Stimulated activated naive B cell treated with anti-CD40 and anti-IgM and Interleukin-4, amounts not matched to agents 10 μg/mL and 1 μg/mL and 100 μg/mL, for 72 hours (primary cell): ENCODE measurements at regions not wholly inside any gene's neighbourhood (a gene's known extent, or its start where the extent isn't known, plus 50 kb on each side); places are given as distances from the start of the nearest gene placed in this dataset.

ENCODE experiments used
- ATAC-seq, 2 donors: fragments of 150-1000 bp; cut with Tn5 transposase; replicated peaks; 2 replicates each; pipeline ENCODE4 v1.10.0; 2021; ENCODE audit warnings: moderate library complexity in 1 of 2
- DNase-seq: peaks from one replicate; pipeline ENCODE4 v3.0.0; 2021
- H3K27ac Mint-ChIP-seq: one replicate; pipeline ENCODE4 v1.8.0; 2022; ENCODE audit warnings: mild to moderate bottlenecking, mixed read lengths
- H3K27me3 Mint-ChIP-seq, 2 donors: one replicate each; pipeline ENCODE4 v1.8.0; 2022; ENCODE audit warnings: mixed read lengths in 2 of 2
- H3K36me3 Mint-ChIP-seq, 2 donors: one replicate each; pipeline ENCODE4 v1.8.0; 2022; ENCODE audit warnings: mixed read lengths in 2 of 2, mild to moderate bottlenecking in 1 of 2
- H3K4me1 Mint-ChIP-seq, 2 donors: one replicate each; pipeline ENCODE4 v1.8.0; 2022; ENCODE audit warnings: mixed read lengths in 2 of 2, mild to moderate bottlenecking in 1 of 2
- H3K4me3 Mint-ChIP-seq, 2 donors: one replicate each; pipeline ENCODE4 v1.8.0; 2022; ENCODE audit warnings: mild to moderate bottlenecking in 2 of 2, mixed read lengths in 2 of 2, moderate library complexity in 1 of 2
- H3K9me3 Mint-ChIP-seq, 2 donors: one replicate each; pipeline ENCODE4 v1.8.0; 2022; ENCODE audit warnings: mixed read lengths in 2 of 2, mild to moderate bottlenecking in 1 of 2

DNA sequence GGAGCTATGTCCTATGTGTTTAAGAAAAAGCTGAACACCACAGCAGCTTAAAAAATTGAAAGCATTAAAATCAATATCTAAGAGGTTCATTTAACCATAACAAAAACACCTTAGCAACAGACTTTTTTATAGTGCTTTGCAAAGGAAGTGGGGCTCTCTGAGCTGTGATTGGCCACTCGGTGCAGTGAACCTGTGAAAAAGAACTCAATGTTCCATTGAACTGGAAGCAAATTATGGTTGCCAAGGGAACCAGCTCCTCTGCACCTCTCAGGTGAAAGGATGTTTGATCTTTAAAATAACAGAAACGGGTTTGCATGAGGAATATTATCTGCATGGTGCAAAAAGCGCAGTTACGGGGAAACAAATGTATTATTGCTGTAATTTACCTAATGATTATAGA, 149.4 kb downstream of the SNAPC1 start:
- Mint-ChIP-seq H3K4me1 (peaks cover 11 to 17% of the 10 kb centered on the region in 2 donors), H3K4me3 (no peak overlapping the region), H3K27me3 (peaks cover 5 to 11% of the 10 kb centered on the region in 2 donors), H3K27ac (no peak overlapping the region), H3K9me3 (no peaks in the 10 kb centered on the region), H3K36me3 (no peaks in the 10 kb centered on the region)
- no peak for DNase-seq
- ATAC-seq, result peak in 1 of 2 donors; percentile 25

DNA sequence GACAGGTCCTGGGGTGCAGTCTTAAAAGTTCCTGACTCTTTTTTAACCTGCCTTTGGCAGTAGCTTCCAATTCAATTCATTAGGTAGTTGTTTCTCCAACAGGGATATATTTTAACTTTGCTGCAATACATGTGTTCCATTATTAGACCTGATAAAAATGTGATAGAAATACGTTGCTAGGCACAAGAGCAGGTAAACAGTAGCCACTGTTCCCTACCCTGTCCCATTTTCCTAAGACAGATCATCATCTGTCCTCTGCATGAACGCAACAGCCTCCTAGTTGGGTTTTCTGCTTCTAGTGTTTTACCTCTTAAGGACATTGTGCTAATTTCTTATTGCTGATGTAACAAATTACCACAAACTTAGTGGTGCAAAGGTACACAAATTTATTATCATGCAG, 156.8 kb downstream of the SNAPC1 start:
- ATAC-seq, result no peak
- no peak for DNase-seq
- Mint-ChIP-seq H3K4me3 (no peak overlapping the region), H3K4me1 (peaks cover 0 to 2% of the 10 kb centered on the region in 2 donors), H3K36me3 (peaks cover 0 to 1% of the 10 kb centered on the region in 2 donors), H3K27ac (no peak overlapping the region), H3K9me3 (no peaks in the 10 kb centered on the region), H3K27me3 (peaks cover 20 to 32% of the 10 kb centered on the region in 2 donors)

DNA sequence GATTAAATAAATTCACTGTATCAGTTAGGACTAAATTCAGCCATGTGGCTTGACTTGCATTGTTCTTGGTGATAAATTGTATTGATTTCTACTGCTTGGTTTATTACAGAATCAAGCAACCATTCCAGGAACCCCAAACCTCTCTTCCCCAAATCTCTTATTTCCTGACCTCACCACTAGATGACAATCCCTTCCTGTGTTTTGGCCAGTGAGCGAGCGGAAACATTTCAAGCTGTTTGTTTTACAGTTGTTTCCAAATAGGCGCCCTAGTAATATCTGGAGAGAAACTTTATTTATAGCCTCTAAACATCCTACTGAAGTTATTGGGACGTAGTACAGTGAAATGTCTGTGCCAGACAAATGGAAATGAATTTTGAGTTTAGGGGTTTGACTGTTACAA, 161.1 kb downstream of the SNAPC1 start:
- no peak for ATAC-seq
- Mint-ChIP-seq H3K4me3 (no peak overlapping the region), H3K4me1 (peaks cover 4 to 5% of the 10 kb centered on the region in 2 donors), H3K27ac (no peak overlapping the region), H3K27me3 (peaks cover 14 to 20% of the 10 kb centered on the region in 2 donors), H3K36me3 (no peaks in the 10 kb centered on the region), H3K9me3 (no peaks in the 10 kb centered on the region)
- no peak for DNase-seq

DNA sequence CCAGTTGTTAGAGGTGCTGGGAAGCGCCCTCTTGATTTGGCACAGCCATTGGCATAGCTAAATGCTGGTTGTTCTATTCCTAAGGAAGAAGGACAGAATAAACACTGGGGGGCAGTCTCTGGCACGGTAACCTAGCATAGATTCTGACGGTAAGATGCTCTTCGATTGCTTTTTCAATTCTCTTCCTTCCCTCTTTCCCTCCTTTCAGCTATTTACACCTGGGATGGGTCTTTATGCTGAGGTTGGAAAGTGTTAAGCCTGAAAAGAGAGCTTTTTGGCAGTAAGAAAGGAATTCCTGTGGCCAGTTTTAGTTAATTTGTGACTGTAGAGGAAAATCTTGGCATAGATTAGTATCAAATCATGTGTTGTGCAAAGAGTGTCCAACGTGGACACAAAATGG, 162.8 kb downstream of the SNAPC1 start:
- no peaks in the 10 kb centered on the region for H3K9me3 Mint-ChIP-seq
- ATAC-seq, result peak; percentile 65 to 75
- H3K4me1 Mint-ChIP-seq, result peaks cover 4 to 5% of the 10 kb centered on the region in 2 donors
- no peak overlapping the region for H3K4me3 Mint-ChIP-seq
- no peak overlapping the region for H3K27ac Mint-ChIP-seq
- peaks cover 4 to 17% of the 10 kb centered on the region in 2 donors for H3K27me3 Mint-ChIP-seq
- H3K36me3 Mint-ChIP-seq, result no peaks in the 10 kb centered on the region
- DNase-seq, result no peak

DNA sequence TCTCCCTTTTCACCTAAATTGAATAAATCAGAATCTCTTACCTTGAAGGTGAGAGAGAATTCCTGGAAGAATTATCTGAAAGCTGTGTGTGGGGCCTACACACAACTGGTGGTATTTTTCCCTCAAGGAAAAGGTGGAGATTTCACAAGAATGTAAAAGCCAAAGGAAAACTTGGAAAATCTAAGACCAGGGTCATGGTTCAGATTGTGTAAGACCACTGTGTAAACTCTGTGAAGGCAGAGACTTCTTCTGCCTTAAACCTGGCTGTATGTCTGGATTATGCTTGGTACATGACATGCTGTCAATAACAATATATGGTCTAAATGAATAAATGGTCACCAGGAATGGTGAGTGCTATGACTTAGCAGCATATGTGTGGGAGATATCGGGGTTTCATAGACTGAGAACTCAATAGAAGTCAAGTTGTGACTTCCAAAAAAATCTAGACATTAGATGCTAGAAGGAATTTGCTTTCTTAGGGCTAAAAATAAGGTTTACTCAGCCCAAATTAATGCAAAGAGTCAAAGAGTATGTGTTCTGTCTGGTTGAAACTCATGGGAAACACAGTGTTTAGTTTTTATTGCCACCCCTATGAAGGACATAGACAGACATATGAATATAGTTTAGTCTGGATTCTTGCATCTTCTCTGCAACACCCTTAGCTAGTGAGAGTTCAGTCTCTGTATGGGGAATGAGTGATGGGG, 163.7 kb downstream of the SNAPC1 start:
- Mint-ChIP-seq H3K4me1 (peaks cover 4 to 5% of the 10 kb centered on the region in 2 donors), H3K4me3 (no peak overlapping the region)
- DNase-seq, result no peak

DNA sequence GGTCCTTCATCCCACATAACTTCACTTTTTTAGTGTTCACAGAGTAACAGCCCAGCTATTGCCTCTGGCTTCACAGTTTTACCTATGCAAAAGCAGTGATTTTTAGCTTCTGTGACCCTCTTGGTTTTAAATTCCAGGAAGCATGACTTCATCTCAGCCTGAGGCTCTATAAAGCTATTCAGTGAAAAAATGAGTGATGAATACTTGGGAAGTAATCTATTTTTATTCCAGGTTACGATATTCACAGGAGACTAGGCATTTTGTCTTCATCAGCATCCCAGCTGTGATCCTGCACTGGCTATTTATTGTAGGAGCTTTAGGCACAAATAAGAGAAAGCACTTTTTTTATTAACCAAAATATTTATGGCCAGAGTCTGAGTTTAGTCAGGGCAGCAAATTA, 164.8 kb downstream of the SNAPC1 start:
- H3K36me3 Mint-ChIP-seq, result no peaks in the 10 kb centered on the region
- H3K4me1 Mint-ChIP-seq, result peaks cover 4 to 5% of the 10 kb centered on the region in 2 donors
- H3K9me3 Mint-ChIP-seq, result no peaks in the 10 kb centered on the region
- DNase-seq (no peak), ATAC-seq (no peak)
- no peak overlapping the region for H3K4me3 Mint-ChIP-seq
- no peak overlapping the region for H3K27ac Mint-ChIP-seq
- peaks cover 10 to 11% of the 10 kb centered on the region in 2 donors for H3K27me3 Mint-ChIP-seq

More for the DNA sequence above, 163.7 kb downstream of the SNAPC1 start:
- Mint-ChIP-seq H3K27ac (no peak overlapping the region), H3K36me3 (no peaks in the 10 kb centered on the region), H3K9me3 (no peaks in the 10 kb centered on the region), H3K27me3 (peaks cover 8 to 11% of the 10 kb centered on the region in 2 donors)
- no peak for ATAC-seq

DNA sequence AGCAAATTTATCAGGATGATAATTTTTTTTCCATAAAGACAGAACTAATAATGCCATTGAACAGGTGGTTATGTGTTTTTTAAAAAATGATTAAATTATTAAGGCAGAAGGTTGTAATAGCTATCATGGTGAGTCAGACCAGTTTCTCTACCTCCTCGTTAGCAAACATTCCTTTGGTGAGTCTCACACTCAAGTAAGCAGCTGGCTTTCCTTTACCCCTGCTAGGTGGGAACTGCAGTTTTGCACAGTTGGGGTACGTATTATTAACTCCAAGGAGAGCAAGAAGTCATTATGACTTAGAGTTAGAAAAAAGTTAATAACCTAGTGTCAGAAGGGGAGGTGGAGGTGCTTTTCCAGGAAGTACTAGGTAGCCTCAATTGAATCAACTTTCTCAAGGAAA, 165.3 kb downstream of the SNAPC1 start:
- H3K27me3 Mint-ChIP-seq, result peaks cover 6 to 12% of the 10 kb centered on the region in 2 donors
- ATAC-seq (no peak), DNase-seq (no peak)
- no peaks in the 10 kb centered on the region for H3K36me3 Mint-ChIP-seq
- peaks cover 4 to 5% of the 10 kb centered on the region in 2 donors for H3K4me1 Mint-ChIP-seq
- no peak overlapping the region for H3K27ac Mint-ChIP-seq
- no peak overlapping the region for H3K4me3 Mint-ChIP-seq
- H3K9me3 Mint-ChIP-seq, result no peaks in the 10 kb centered on the region

DNA sequence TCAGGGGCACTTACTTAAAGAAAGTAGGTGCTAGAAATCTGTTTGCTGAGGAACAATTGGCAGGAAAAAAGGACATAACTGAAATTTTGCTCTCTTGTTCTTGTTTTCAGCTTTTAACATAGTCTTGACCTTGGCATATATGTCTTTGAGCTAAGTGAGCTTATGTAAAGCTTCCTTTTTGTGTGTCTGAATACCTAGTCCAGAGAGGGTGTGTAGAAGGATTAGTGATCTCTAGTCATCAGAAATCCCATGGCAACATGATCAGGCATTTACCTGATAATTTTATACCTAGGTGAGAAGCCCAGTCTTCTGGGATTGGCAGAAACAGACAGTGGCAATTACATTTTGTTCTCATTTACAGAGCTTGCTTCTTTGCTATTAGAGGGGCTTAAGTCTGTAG, 166.1 kb downstream of the SNAPC1 start:
- DNase-seq (no peak), ATAC-seq (no peak)
- H3K4me1 Mint-ChIP-seq, result peaks cover 4 to 5% of the 10 kb centered on the region in 2 donors
- H3K9me3 Mint-ChIP-seq, result no peaks in the 10 kb centered on the region
- no peak overlapping the region for H3K4me3 Mint-ChIP-seq
- H3K36me3 Mint-ChIP-seq, result no peaks in the 10 kb centered on the region
- H3K27ac Mint-ChIP-seq, result no peak overlapping the region
- H3K27me3 Mint-ChIP-seq, result peaks cover 6 to 19% of the 10 kb centered on the region in 2 donors

DNA sequence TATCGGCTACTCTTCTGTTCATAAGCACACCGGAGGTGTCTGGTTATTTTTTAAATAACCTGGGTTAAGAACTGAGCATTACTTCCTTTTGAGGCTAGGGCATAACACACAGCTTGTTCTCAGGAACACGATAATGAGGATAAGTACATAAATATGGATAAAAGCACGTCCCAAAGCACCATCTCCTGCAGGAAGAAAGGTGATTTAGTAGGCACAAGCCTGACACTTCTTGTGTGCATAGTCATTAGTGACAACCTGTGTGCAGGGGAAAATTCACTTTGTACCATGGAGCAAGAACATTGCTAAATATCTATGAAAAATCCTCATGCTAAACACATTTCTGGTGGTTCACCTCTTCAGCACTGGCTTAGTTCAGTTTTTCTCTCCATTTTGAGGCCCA, 166.5 kb downstream of the SNAPC1 start:
- no peak overlapping the region for H3K4me3 Mint-ChIP-seq
- DNase-seq, result no peak
- no peaks in the 10 kb centered on the region for H3K9me3 Mint-ChIP-seq
- H3K4me1 Mint-ChIP-seq, result peaks cover 4 to 5% of the 10 kb centered on the region in 2 donors
- peaks cover 6 to 19% of the 10 kb centered on the region in 2 donors for H3K27me3 Mint-ChIP-seq
- H3K27ac Mint-ChIP-seq, result no peak overlapping the region
- H3K36me3 Mint-ChIP-seq, result no peaks in the 10 kb centered on the region
- no peak for ATAC-seq

DNA sequence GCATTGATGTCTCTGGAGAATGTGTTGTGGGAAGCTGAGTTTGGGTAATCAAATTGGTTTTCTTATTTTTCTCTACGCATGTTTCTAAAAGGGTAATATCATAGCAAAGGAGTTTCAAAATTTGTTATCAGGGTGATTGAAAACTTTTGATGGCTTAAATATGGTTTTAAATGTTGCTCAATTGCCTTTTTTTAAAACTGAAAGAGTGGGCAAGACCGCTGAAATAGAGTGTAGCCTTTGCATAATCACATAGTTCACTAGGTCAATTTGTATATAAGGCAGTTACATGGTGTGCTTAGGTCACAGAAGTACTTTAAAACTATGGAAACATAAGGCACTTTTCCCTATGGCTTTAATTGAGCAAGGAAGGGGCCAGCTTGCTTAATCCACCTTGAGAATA, 167.4 kb downstream of the SNAPC1 start:
- no peaks in the 10 kb centered on the region for H3K36me3 Mint-ChIP-seq
- no peaks in the 10 kb centered on the region for H3K9me3 Mint-ChIP-seq
- H3K4me3 Mint-ChIP-seq, result no peak overlapping the region
- DNase-seq (no peak), ATAC-seq (no peak)
- peaks cover 6 to 19% of the 10 kb centered on the region in 2 donors for H3K27me3 Mint-ChIP-seq
- no peak overlapping the region for H3K27ac Mint-ChIP-seq
- H3K4me1 Mint-ChIP-seq, result peaks cover 4 to 5% of the 10 kb centered on the region in 2 donors

DNA sequence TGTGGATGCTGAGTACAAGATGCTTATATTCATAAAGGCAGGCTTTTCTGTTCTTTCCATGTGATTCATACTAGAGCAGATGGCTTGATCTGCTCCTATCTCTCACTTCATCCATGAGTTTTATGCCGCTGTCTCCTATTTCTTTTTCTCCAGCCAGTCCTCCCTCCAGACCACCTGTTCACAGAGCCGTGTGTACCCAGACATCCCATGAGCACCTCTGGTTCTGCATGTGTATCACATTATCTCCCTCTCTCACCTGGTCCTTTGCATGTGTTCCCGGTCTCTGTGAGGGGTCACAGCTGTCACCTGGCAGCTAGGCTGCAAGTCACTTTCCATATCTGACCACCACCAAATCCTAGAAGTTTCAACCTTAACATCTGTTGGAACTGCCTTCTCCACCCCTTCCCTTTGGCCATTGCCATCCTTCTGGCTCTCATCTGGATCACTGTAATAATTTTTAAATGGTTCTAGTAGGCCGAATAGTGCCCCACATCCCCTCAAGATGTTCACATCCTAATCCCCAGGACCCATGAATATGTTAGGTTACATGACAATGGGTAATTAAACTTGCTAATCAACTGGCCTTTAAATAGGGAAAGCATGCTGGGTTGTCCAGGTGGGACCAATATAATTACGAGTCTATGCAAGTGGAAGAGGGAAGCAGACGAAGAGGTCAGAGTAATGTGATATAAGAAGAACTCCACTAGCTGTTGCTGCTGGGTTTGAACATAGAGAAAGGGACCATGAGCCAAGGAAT, 168.1 kb downstream of the SNAPC1 start:
- ATAC-seq, result no peak
- Mint-ChIP-seq H3K9me3 (no peaks in the 10 kb centered on the region), H3K4me1 (peaks cover 0 to under 1% of the 10 kb centered on the region in 2 donors), H3K27me3 (peaks cover 8 to 19% of the 10 kb centered on the region in 2 donors), H3K36me3 (no peaks in the 10 kb centered on the region), H3K4me3 (no peak overlapping the region), H3K27ac (no peak overlapping the region)
- DNase-seq, result no peak

DNA sequence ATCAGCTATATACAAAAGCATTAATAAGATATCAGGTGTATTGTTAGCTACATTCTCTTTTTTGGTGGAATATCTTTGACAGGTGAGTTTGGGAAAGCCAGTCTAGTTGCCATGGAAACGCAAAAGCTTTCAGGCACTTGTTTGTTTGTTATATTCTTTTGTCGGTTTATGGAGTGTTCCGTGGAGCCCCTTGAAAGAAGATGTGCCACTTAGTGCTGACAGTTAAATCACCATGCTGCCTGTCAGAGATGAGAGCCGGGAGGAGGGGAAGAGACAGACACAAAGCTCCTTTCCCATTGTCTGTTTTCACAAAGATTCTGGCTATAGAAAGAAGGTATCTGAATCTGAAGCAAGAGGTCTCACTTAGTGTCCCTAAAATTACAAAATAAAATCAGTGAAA, 170.8 kb downstream of the SNAPC1 start:
- Mint-ChIP-seq H3K27me3 (peaks cover 22 to 33% of the 10 kb centered on the region in 2 donors), H3K4me1 (no peaks in the 10 kb centered on the region), H3K36me3 (no peaks in the 10 kb centered on the region)

DNA sequence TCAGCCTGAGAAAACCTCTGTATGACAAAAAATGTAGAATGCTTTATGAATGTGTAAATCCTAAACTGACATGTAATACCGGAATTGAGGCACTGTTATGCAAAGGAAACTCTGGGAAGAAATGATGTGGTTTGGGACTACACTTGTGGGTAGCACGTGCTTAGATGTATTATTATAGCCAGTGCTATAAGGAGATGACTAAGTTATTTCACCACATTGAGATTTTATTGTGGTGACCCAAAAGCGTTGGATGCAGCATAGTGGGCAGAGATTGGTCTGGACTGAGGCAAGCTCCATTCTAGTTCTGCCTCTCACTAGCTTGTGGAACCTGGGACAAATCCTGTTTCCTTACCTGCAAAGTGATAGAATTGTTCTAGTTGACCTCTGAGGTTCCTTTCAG, 172.2 kb downstream of the SNAPC1 start:
- no peak for ATAC-seq
- H3K4me3 Mint-ChIP-seq, result no peak overlapping the region
- no peaks in the 10 kb centered on the region for H3K4me1 Mint-ChIP-seq
- no peaks in the 10 kb centered on the region for H3K36me3 Mint-ChIP-seq
- no peaks in the 10 kb centered on the region for H3K9me3 Mint-ChIP-seq
- peaks cover 27 to 40% of the 10 kb centered on the region in 2 donors for H3K27me3 Mint-ChIP-seq
- H3K27ac Mint-ChIP-seq, result no peak overlapping the region
- no peak for DNase-seq

More for the DNA sequence above, 170.8 kb downstream of the SNAPC1 start:
- no peak for ATAC-seq
- no peak overlapping the region for H3K4me3 Mint-ChIP-seq
- no peaks in the 10 kb centered on the region for H3K9me3 Mint-ChIP-seq
- DNase-seq, result no peak
- no peak overlapping the region for H3K27ac Mint-ChIP-seq

DNA sequence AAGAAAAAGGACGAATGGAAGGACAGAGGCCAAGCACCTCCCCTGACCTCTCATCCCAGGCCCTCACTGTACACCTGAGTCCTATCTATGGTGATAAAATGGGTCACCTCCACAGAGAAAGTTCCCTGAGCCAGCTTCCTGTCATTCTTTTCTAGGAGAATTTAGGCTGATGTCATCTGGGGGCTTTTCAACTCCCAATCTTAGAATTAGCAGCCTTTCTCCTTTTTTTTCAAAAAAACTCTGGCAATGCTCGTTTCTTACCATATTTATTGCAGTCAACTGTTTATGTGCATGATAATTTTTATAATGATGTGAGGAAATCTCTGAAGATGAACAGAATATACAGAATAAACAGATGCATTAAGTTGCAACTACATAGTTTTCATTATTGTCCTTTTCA, 177.6 kb downstream of the SNAPC1 start:
- DNase-seq (no peak), ATAC-seq (no peak)
- Mint-ChIP-seq H3K36me3 (no peaks in the 10 kb centered on the region), H3K27me3 (peaks cover 35 to 55% of the 10 kb centered on the region in 2 donors), H3K4me1 (no peaks in the 10 kb centered on the region), H3K9me3 (peaks cover 5 to 6% of the 10 kb centered on the region in 2 donors), H3K4me3 (no peak overlapping the region), H3K27ac (no peak overlapping the region)
